KMS-11 (cell line): ENCODE measurements at regions not wholly inside any gene's neighbourhood (a gene's known extent, or its start where the extent isn't known, plus 50 kb on each side); places are given as distances from the start of the nearest gene placed in this dataset.

Experiments
- H2AFZ ChIP-seq: fragments of 200-600 bp; sonication (generic); 2 replicates; pipeline ENCODE4 v1.6.1; 2016; ENCODE audit warnings: antibody characterized with exemption, mixed run types, low read depth
- H3K27ac ChIP-seq: fragments of 200-600 bp; sonication (generic); 2 replicates; pipeline ENCODE4 v1.6.1; 2016; ENCODE audit warnings: mild to moderate bottlenecking, mixed run types
- H3K27me3 ChIP-seq: fragments of 200-600 bp; sonication (generic); 2 replicates; pipeline ENCODE4 v1.6.1; 2017; ENCODE audit warnings: mild to moderate bottlenecking, low read depth, mixed run types, moderate library complexity; ENCODE audit not compliant: insufficient read depth
- H3K36me3 ChIP-seq: fragments of 200-600 bp; sonication (generic); 2 replicates; pipeline ENCODE4 v1.6.1; 2017; ENCODE audit warnings: mild to moderate bottlenecking, mixed run types; ENCODE audit not compliant: insufficient read depth
- H3K4me1 ChIP-seq: fragments of 200-600 bp; sonication (generic); 2 replicates; pipeline ENCODE4 v1.6.1; 2016; ENCODE audit warnings: mild to moderate bottlenecking, low read depth, mixed run types; ENCODE audit not compliant: poor library complexity, severe bottlenecking
- H3K4me2 ChIP-seq: fragments of 200-600 bp; sonication (generic); 2 replicates; pipeline ENCODE4 v1.7.0; 2016; ENCODE audit warnings: mild to moderate bottlenecking, mixed run types
- H3K4me3 ChIP-seq: fragments of 200-600 bp; sonication (generic); IDR thresholded peaks from 2 replicates; pipeline ENCODE4 v1.6.1; 2017; ENCODE audit warnings: low read depth, low read length, mixed read lengths; ENCODE audit not compliant: insufficient read depth
- H3K79me2 ChIP-seq: fragments of 200-600 bp; sonication (generic); 2 replicates; pipeline ENCODE4 v1.6.1; 2016; ENCODE audit warnings: low read depth, mixed run types; ENCODE audit not compliant: insufficient read depth
- H3K9ac ChIP-seq: fragments of 200-600 bp; sonication (generic); 2 replicates; pipeline ENCODE4 v1.6.1; 2016; ENCODE audit warnings: mild to moderate bottlenecking, mixed run types
- H4K20me1 ChIP-seq: fragments of 200-600 bp; sonication (generic); 2 replicates; pipeline ENCODE4 v1.6.1; 2016; ENCODE audit warnings: mild to moderate bottlenecking, mixed run types; ENCODE audit not compliant: insufficient read depth
- CTCF ChIP-seq: fragments of 200-600 bp; sonication (generic); conservative IDR thresholded peaks from 2 replicates; pipeline ENCODE4 v1.6.1; 2017; ENCODE audit warnings: low read depth, mild to moderate bottlenecking, antibody characterized with exemption, low read length, moderate library complexity, mixed read lengths

GRCh38 chr15:98067339-98067738, 106.8 kb downstream of the ARRDC4 start:
- Histone ChIP-seq H4K20me1 (no peaks in the 10 kb centered on the region), H3K9ac (no peak overlapping the region), H3K79me2 (no peaks in the 10 kb centered on the region), H3K36me3 (no peaks in the 10 kb centered on the region), H3K27ac (no peak overlapping the region), H3K4me2 (no peak overlapping the region), H2AFZ (no peak overlapping the region), H3K4me3 (no peak overlapping the region), H3K27me3 (no peaks in the 10 kb centered on the region), H3K4me1 (peaks cover 16% of the 10 kb centered on the region)
- no peak for TF ChIP-seq CTCF

GRCh38 chr15:98069256-98069655, 108.8 kb downstream of the ARRDC4 start:
- H2AFZ ChIP-seq, result no peak overlapping the region
- no peak overlapping the region for H3K4me2 ChIP-seq
- no peaks in the 10 kb centered on the region for H4K20me1 ChIP-seq
- no peaks in the 10 kb centered on the region for H3K4me1 ChIP-seq
- no peaks in the 10 kb centered on the region for H3K79me2 ChIP-seq
- no peak for TF ChIP-seq CTCF
- H3K27me3 ChIP-seq, result no peaks in the 10 kb centered on the region
- no peak overlapping the region for H3K9ac ChIP-seq
- H3K36me3 ChIP-seq, result no peaks in the 10 kb centered on the region
- H3K4me3 ChIP-seq, result no peak overlapping the region
- no peak overlapping the region for H3K27ac ChIP-seq

GRCh38 chr15:98070137-98070536, 109.6 kb downstream of the ARRDC4 start:
- Histone ChIP-seq H2AFZ (no peak overlapping the region), H3K27me3 (no peaks in the 10 kb centered on the region), H3K36me3 (no peaks in the 10 kb centered on the region), H3K4me2 (no peak overlapping the region), H4K20me1 (no peaks in the 10 kb centered on the region), H3K9ac (no peak overlapping the region), H3K27ac (no peak overlapping the region), H3K79me2 (no peaks in the 10 kb centered on the region), H3K4me1 (no peaks in the 10 kb centered on the region), H3K4me3 (no peak overlapping the region)
- no peak for TF ChIP-seq CTCF

- H3K79me2 ChIP-seq, result no peaks in the 10 kb centered on the region
- no peak for TF ChIP-seq CTCF
- H2AFZ ChIP-seq, result no peak overlapping the region
- H3K27ac ChIP-seq, result no peak overlapping the region
- H3K9ac ChIP-seq, result no peak overlapping the region
- no peaks in the 10 kb centered on the region for H4K20me1 ChIP-seq
- no peaks in the 10 kb centered on the region for H3K27me3 ChIP-seq
- H3K4me1 ChIP-seq, result no peaks in the 10 kb centered on the region
- H3K4me3 ChIP-seq, result no peak overlapping the region
- no peak overlapping the region for H3K4me2 ChIP-seq
- H3K36me3 ChIP-seq, result no peaks in the 10 kb centered on the region
These were observed 111.3 kb downstream of the ARRDC4 start for GRCh38 chr15:98071786-98072185.

- no peak overlapping the region for H3K9ac ChIP-seq
- no peaks in the 10 kb centered on the region for H3K79me2 ChIP-seq
- no peaks in the 10 kb centered on the region for H4K20me1 ChIP-seq
- H3K27ac ChIP-seq, result no peak overlapping the region
- H3K36me3 ChIP-seq, result no peaks in the 10 kb centered on the region
- no peak overlapping the region for H3K4me2 ChIP-seq
- no peak overlapping the region for H3K4me3 ChIP-seq
- TF ChIP-seq CTCF, result no peak
- no peaks in the 10 kb centered on the region for H3K27me3 ChIP-seq
- H3K4me1 ChIP-seq, result no peaks in the 10 kb centered on the region
- H2AFZ ChIP-seq, result no peak overlapping the region
These were observed 114.9 kb downstream of the ARRDC4 start for GRCh38 chr15:98075441-98075840.
